ENCODE measurements at regions not wholly inside any gene's neighbourhood (a gene's known extent, or its start where the extent isn't known, plus 50 kb on each side); places are given as distances from the start of the nearest gene placed in this dataset.

- no peak for TF ChIP-seq CTCF (IDR thresholded peaks at IDR 0.05)
- no peak for TF ChIP-seq POLR2A (IDR thresholded peaks at IDR 0.05)
Observed at GRCh38 chr11:26042113-26042512, 289.8 kb upstream of the ANO3 start.
